HG03039 (cell line): ENCODE measurements at regions not wholly inside any gene's neighbourhood (a gene's known extent, or its start where the extent isn't known, plus 50 kb on each side); places are given as distances from the start of the nearest gene placed in this dataset.

Source experiments
- ATAC-seq: cut with Tn5 transposase; IDR thresholded peaks from one replicate; pipeline ENCODE4 v1.9.1; 2021; ENCODE audit warnings: mild to moderate bottlenecking, moderate library complexity; ENCODE audit not compliant: unreplicated experiment

GRCh38 chr5:117486879-117487391 is 912.3 kb upstream of the SEMA6A start:
- ATAC-seq = no peak

- no peak for ATAC-seq
Observed at GRCh38 chr5:117486261-117486660, 911.6 kb upstream of the SEMA6A start.

GRCh38 chr5:117475919-117476318 is 901.3 kb upstream of the SEMA6A start:
- no peak for ATAC-seq

DNA sequence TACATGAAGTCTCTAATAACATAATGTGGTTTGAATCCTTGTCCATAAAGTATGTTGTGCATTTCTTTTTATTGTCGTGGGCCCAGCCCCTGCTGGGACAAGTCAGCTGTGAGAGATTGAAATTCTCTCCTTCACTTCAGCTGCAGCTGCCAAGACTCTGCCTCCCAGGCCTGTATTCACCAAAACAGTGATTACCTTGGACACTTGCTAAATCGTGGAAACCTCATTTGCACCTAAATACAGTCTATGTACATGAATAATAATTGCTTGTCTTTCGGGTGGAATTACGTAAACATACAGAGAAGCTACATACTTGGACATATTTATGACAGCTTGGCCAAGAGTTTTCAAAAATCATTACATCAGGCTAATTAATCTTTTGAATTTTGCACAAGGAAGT is 898.5 kb upstream of the SEMA6A start:
- ATAC-seq = no peak

DNA sequence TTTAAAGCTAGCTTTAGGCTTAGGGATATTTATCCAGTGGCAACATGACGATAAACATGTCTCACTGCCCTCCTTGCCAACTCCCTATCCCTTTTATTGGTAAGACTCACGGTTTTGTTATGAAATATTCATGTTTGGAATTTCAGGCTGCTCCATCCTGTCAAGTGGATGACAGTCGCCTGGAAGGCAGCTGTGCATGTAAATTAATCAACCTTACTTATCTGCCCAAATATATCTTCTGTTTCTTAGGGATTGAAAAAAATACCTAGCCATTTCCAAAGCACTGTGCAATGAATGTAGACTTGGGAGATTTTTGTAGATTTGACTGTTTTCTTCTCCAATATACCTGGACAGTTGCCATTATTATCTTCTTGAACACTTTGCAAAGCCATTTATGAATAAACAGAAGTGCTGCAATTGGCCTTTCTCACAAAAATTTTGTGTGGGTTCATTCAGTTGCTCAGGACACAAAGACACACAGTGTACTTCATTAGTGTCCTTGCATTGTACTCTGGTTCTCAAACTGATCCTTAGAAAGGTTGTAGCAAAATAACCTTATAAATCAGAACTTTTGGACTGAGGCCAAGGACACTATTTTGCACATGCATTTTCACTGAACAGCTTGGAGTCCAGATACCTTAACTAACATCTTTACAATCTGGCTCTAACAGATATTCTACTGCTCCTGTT is 889.4 kb upstream of the SEMA6A start:
- no peak for ATAC-seq

DNA sequence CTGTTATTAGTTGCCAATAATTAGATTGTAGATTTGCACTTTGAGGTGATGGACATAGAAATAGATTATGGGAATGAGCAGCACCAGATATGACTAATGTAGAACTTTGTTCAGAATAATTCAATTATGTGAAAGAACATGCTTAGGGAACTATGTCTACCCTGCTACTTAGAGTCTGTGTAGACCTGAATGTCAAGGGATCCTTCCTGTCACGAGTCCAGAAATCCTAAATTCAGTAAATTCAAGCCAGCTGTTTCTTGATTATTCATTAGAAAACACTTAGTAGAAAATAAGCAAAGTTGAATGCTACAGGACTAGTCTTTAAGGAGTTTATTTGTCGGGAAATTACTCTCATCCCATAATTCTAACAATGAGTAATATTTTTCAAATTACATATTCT is 887.3 kb upstream of the SEMA6A start:
- ATAC-seq = no peak

GRCh38 chr5:117461403-117461802 is 886.8 kb upstream of the SEMA6A start:
- peak; percentile 65 for ATAC-seq

GRCh38 chr5:117457656-117458055 is 883.0 kb upstream of the SEMA6A start:
- ATAC-seq = no peak

DNA sequence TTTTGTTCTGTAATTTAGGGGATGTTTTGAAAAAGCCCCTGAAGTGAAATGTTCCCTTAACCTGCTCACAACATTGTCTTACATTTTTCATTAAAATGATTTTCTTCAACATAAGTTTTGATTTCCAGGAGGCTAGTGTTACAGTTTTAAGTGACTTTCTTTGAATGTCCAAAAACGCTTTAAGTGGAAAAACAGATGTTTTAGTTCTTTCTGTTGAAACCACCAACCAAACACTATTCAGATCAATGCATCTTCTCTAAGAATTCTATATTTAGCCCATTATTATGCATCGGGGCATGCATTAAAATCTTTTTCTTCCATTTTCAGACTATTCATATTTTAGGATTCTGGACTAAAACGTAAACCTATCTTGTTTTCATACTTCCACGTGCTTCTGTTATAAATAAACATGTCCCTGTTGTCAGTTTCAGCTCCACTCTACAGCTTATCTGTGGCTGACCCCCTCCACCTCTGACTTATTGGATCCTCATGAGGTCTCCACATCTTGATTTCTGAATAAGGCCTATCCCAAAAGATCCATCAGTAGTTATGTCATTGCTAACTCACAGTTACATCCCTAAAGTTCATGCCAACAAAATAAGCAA is 882.3 kb upstream of the SEMA6A start:
- ATAC-seq = no peak

GRCh38 chr5:117455236-117456233 is 880.9 kb upstream of the SEMA6A start:
- ATAC-seq = peak; percentile 2

- ATAC-seq = peak; percentile 80
Observed at GRCh38 chr5:117454716-117455212, 880.1 kb upstream of the SEMA6A start.

DNA sequence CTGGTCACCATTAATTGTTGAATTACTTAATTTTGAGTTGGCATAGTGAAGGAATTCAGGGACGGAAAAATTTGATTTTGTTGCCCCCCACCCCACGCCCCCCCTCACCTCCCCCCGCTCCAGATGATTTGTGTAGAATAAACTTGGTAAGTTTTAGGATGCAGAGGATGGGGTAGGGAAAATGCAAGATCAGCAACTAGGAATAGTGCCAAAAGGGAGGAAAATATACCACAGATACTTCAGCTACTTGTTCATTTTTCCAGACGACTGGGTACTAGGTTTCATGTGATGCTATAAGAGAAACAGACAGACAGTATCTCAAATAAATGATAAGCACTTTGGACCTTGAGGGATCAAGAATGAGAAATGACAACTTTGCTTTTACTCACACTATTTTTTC is 862.2 kb upstream of the SEMA6A start:
- ATAC-seq = no peak

DNA sequence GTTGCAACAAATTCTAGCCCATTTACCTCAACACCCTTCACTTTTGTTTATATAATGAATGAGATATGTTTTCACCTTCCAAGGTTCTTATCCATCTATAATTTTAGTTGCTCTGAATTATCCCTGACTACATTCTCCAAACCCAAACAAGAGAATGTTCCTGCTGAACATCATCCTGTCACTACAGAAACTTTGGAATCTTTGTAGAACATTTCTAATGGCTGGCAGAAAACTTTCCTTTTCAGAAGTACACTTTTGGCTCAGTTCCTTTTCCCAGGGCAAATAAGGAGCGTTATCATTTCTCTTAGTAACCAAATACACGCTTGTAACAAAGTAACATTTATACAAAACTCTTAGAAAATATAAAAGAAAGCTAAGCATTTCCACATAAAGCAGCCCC is 860.6 kb upstream of the SEMA6A start:
- ATAC-seq = no peak

GRCh38 chr5:117434254-117434653 is 859.6 kb upstream of the SEMA6A start:
- ATAC-seq = no peak

DNA sequence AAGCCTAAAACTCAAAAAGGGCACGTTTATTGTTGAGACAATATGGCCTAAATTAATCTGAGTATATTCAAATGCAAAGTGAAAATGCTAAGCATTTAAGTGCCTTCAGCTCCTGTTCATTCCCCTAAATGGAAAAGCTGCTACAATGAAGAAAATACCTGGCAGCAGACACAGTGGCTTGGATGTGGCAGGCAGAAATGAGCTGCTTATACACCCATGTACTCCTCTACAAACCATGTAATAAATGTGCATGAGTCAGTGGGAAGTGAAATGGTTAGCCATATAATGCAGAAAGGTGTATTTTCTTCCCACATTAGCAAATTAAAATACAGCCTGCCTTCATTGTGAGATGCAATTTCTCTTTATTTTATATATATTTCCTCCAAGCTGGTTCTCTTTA is 859.2 kb upstream of the SEMA6A start:
- no peak for ATAC-seq

GRCh38 chr5:117431091-117431490 is 856.5 kb upstream of the SEMA6A start:
- ATAC-seq = no peak

DNA sequence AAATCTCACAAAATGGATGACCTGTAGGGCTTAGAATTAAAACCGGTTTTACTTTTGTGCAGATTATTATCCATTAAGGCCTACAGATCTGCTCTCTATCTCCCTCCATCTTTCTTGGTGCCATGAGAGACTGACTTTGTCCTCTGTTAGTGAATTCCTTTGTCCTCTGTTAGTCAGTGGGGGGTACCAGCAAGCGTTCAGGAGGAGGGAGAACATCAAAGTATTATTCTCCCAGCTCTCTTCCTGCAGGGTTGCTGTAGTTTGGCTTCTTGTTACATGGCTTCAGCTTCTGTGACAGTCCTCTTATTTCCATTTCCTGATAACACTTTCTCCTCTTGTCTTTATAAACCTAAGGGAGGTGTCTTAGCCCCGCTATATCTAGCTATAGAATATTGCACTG is 850.5 kb upstream of the SEMA6A start:
- ATAC-seq = no peak

DNA sequence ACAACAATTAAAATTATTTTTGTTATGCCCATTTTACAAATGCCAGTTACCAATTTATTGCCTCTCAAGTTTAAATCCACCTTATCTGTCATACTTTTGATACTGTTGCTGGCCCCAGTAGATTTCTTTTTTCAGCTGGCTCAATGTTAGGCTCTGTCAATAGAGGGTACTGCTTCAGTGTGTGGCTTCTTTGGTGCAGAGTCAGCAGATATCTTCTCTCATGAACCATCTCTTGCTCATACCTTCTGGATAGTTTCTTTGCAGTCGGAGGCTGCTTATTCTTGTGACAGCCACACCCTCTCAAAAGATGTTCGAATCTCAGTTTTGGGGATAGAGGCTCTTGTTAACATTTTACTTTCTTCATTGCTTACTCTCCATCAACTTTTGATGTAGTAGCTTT is 849.9 kb upstream of the SEMA6A start:
- ATAC-seq = no peak

DNA sequence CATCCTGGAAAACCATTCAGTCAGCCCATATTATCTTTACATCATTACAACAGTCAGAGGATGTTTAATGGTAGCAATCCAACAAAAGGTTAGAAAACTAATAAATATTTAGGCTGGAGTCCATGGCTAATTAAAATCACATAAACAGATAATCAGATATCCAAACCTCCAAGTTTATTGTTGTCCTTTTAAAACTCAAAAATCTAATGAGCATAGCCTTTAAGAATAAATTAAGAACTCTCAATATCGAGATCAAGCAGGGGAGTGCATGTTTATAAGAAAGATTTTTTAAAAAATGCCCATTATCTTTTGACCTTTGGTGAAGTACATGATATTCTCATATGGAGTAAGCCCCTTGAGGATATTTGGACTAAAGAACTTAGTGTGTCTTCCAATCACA is 842.9 kb upstream of the SEMA6A start:
- ATAC-seq = no peak

- no peak for ATAC-seq
Observed at GRCh38 chr5:117414926-117415325, 840.3 kb upstream of the SEMA6A start.

DNA sequence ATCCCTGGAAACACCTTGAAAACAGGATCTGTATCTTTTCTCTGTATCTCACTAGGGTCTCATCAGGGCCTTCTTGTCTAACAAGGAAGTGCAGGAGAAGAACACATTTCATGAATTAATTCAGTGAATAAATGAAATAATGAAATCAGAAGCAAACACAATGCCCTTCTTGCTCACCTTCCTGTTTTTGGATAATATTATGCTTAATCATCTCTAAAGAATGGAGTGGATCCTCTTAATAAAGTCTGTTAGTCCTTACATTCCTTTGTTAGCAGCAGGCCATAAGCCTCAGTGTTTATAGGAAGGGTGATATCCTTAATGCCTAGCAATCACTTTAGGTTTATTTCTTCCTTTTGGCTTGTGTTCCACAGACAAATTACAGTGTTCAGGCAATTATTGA is 837.1 kb upstream of the SEMA6A start:
- ATAC-seq = no peak
